ENCODE measurements at regions not wholly inside any gene's neighbourhood (a gene's known extent, or its start where the extent isn't known, plus 50 kb on each side); places are given as distances from the start of the nearest gene placed in this dataset.

GRCh38 chr9:26013199-26013598 lies 335.0 kb upstream of the TUSC1 start:
- DNase-seq (ENCODE audit: low read depth in 4 of 4, low spot score in 2 of 4), result no peak

DNA sequence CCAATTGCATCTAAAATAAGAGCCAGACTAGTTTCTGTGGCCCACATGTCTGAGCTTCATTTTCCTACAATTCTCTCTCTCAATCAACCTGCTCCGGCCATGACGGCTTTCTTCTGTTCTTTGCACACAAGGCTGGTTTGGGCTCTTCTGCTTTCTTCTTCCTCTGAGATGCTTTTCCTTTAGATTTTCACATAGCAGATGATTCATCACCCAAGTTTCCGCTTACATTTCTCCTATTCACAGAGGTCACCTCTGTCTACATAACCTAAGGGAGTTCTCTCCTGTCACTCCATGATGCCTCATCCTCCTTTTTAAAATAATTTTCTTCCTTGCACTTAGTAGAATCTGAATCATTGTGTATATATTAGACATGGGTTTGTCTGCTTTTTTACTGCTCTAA lies 334.6 kb upstream of the TUSC1 start:
- no peak for DNase-seq (ENCODE audit: low read depth in 4 of 4, low spot score in 2 of 4)

- DNase-seq (ENCODE audit: low read depth in 4 of 4, low spot score in 2 of 4), result no peak
Observed at GRCh38 chr9:25994605-25995004, 316.4 kb upstream of the TUSC1 start.

GRCh38 chr9:25990376-25990775 lies 312.1 kb upstream of the TUSC1 start:
- no peak for DNase-seq (ENCODE audit: low read depth in 4 of 4, low spot score in 2 of 4)

DNA sequence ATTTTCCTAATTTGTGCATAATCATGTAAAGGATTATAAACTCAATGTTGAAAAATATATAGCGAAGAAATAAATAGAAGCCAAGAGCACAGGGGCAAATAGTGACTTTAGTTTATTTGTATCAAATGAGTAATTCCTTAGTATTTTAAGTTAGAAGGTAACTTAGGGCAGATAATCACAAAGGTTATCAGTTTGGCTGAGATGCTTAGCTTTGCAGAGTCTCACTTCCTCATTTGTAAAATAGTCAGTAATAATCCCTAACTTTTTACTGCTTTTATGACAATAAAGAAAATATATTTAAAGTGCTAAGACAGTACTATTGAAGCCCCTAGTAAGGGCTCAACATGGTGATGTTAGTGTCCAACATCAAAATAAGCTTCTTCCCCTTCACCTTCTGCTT lies 297.4 kb upstream of the TUSC1 start:
- DNase-seq (ENCODE audit: low read depth in 4 of 4, low spot score in 2 of 4), result no peak

DNA sequence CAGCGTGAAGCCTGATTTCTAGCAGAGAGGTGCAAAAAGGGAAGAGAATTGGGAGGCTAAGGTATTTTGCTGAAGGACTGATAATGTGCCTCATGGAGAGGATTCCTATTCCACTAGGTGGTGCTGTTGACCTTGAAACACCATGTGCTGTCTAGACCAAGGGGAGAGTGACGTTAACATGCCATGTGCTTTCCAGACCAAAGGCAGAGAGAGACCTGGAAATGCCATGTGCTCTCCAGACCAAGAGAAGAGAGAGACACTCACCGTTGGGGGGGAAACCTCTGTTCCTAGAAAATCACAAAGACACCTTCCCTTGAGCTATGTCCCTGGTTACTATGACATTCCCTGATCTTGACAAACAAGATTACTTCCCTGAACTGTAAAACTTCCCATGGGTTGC lies 286.0 kb upstream of the TUSC1 start:
- peak in 2 of 4 donors; percentile 3 to 4 for DNase-seq (ENCODE audit: low read depth in 4 of 4, low spot score in 2 of 4)

GRCh38 chr9:25960178-25960577 lies 281.9 kb upstream of the TUSC1 start:
- no peak for DNase-seq (ENCODE audit: low read depth in 4 of 4, low spot score in 2 of 4)

DNA sequence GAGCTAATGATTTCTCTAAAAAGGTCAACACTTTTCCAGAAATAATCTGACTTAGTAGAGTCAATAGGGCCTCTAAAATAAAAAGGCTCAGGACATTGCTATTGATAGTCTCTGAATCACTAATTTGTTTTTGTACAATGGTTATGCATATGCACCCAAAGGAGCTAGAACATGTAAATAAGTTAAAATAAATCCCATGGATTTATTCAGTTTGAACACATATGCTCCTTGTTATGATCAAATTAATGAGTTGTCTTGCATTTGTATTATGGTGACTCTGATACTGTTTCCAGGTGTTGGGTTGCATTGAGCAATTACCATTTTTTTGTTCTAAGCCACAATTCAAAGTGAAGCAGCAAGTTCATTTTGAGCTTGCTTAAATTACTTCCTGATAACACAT lies 276.0 kb upstream of the TUSC1 start:
- DNase-seq (ENCODE audit: low read depth in 4 of 4, low spot score in 2 of 4), result no peak

- DNase-seq (ENCODE audit: low read depth in 4 of 4, low spot score in 2 of 4), result no peak
Observed at GRCh38 chr9:25948182-25948581, 269.9 kb upstream of the TUSC1 start.

- DNase-seq (ENCODE audit: low read depth in 4 of 4, low spot score in 2 of 4), result no peak
Observed at GRCh38 chr9:25939126-25939525, 260.9 kb upstream of the TUSC1 start.

- DNase-seq (ENCODE audit: low read depth in 4 of 4, low spot score in 2 of 4), result no peak
Observed at GRCh38 chr9:25936031-25936430, 257.8 kb upstream of the TUSC1 start.

DNA sequence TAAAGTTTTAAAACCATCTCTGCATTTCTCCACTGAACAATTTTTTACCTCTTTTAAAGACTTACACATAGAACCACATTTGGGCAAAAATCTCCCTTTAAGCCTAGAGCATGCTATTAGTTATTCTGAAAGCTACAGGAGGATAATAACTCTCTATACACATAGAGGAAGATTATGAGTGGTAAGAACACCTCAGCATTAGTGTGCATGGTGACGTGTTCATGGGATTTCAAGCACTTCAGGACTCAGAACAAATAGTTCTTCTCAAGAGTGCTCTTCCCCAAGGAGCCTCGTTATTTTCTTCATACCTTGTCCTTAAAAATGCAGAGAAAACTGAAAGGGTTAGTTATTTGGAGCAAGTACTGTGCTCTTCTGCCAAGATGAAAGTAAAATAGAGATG lies 256.9 kb upstream of the TUSC1 start:
- DNase-seq (ENCODE audit: low read depth in 4 of 4, low spot score in 2 of 4), result no peak

DNA sequence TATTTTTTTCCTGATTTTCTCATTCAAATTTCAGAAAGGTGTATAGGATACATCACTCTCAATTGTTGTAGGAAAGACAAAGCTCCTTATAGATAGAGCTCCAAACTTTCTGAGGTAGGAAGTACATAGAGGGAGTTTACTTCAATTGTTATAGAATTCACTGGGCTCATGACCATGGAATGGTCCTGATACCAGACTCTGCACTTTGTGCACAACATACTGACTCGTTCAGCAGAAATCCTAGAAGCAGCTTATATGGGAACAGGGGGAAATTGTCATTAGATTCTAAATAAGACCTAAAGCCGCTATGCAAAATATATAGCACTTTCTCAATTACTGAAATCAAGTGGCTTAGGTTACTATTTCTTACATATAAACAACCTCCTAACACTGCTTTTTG lies 240.5 kb upstream of the TUSC1 start:
- no peak for DNase-seq (ENCODE audit: low read depth in 4 of 4, low spot score in 2 of 4)

- no peak for DNase-seq (ENCODE audit: low read depth in 4 of 4, low spot score in 2 of 4)
Observed at GRCh38 chr9:25917731-25918362, 239.6 kb upstream of the TUSC1 start.

GRCh38 chr9:25913806-25914205 lies 235.6 kb upstream of the TUSC1 start:
- no peak for DNase-seq (ENCODE audit: low read depth in 4 of 4, low spot score in 2 of 4)

GRCh38 chr9:25904701-25905100 lies 226.5 kb upstream of the TUSC1 start:
- no peak for DNase-seq (ENCODE audit: low read depth in 4 of 4, low spot score in 2 of 4)

- DNase-seq (ENCODE audit: low read depth in 4 of 4, low spot score in 2 of 4), result no peak
Observed at GRCh38 chr9:25891527-25891926, 213.3 kb upstream of the TUSC1 start.

- DNase-seq (ENCODE audit: low read depth in 4 of 4, low spot score in 2 of 4), result no peak
Observed at GRCh38 chr9:25889661-25890060, 211.4 kb upstream of the TUSC1 start.

- no peak for DNase-seq (ENCODE audit: low read depth in 4 of 4, low spot score in 2 of 4)
Observed at GRCh38 chr9:25876248-25876647, 198.0 kb upstream of the TUSC1 start.

DNA sequence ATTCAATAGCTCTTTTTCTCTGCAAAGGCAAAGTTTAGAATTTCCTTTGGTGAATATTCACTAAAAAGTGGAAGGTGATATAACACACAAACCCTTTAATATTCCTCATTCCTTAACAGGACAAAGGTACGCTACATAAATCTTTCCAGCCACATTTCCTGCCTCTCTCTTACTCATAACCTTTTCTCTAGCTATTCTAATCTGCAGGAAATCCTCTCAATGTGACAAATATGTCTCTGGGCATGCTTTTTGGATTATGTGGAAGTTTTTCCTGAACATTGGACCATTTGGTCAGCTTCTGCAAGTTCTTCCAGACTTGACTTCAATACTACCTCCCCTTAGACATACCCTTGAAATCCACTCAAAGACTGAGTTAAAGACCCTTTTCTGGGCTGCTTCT lies 186.3 kb upstream of the TUSC1 start:
- no peak for DNase-seq (ENCODE audit: low read depth in 4 of 4, low spot score in 2 of 4)

DNA sequence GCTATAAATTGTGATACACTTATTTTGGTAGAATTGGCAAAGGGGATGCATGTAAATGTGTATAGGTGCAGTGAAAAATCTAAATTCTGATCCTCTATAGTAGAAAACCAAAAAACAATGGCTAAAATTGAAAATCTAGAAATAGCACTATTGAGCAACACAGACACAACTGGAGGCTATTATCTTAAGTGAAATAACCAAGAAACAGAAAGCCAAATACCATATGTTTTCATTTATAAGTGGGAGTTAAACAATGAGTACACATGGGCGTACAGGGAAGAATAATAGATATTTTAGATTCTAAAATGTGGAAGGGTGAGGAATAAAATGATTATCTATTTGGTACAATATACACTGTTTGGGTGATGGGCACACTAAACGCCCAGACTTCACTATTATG lies 183.2 kb upstream of the TUSC1 start:
- DNase-seq (ENCODE audit: low read depth in 4 of 4, low spot score in 2 of 4), result no peak

DNA sequence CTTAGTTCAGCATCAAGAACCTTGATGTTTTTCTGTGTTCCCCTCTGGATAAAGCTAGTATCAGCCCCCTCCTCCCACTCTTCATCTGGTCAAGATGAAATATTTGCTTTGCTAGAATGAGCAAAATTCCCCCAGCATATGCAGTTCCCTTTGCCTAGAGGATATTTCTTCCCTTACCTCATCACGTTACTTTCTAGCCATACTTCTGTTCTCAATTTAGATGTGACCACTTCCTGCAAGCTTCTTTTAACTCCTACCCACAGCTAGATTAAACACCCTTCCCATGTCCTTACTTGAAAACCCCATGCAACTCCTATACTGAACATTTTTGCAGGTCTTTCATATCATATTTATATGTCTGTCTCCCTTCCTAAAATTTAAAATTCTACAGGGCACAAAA lies 178.9 kb upstream of the TUSC1 start:
- DNase-seq (ENCODE audit: low read depth in 4 of 4, low spot score in 2 of 4), result no peak

DNA sequence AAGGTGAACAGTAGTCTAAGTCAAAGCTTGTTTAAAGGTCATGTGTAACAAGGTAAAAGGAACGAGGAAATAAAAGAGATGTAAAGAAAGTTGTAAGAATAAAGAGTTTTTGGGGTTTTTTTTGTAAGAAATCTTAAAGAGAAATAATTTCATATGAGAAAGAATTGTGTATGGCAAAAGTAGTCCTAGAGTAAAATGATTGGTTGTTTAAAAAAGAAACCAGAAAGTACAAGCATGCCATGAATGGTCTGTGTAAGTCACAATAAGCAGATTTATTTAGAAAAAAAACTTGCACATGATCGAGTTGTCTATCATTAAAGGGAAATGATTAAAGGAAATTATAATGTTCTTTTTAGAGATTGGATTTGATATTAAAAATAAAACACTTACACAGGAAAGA lies 172.6 kb upstream of the TUSC1 start:
- no peak for DNase-seq (ENCODE audit: low read depth in 4 of 4, low spot score in 2 of 4)

All from left renal cortex interstitium (tissue), 4 donors.